ENCODE measurements at regions not wholly inside any gene's neighbourhood (a gene's known extent, or its start where the extent isn't known, plus 50 kb on each side); places are given as distances from the start of the nearest gene placed in this dataset.

DNA sequence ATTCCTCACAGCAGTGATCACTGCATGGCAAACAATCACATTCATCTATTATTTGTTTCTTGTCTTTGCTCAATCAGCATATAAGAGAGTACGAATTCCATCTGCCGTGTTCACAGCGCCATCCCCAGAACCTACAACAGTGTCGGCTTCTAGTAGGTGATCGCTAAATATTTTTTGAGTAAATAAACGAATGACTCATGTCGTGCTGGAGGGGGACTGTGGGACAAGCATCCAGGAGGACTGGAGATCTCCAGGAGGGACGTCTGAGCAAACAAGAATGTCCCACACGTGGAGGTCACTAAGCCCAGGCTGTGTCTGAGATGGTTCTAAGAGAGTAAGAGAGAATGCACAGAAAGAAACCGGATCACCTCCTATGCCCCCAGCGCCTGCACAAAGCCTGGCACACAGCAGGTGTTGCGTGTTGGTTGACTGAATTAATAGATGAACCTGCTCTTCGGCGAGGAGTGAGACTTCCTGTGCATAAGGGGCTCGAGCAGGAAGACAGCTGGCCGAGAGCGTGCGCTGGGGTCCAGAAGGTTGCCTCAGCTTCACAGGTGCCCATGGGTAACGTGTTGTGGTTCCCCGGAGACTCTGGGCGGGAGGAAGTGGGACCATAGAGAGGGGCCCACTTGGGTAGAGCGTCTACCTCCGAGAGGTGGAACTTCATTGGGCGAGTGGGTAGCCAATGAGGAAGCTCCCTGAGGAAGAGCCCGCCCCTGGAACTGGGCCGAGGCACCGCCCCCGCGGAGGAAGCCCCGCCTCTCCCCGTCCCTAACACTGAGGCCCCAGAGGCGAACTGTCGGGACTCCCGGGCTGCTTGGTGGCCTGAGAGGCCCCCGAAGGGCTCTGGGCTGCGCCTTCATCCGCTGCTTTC is 193.0 kb downstream of the MELK start:
- H3K4me1 ChIP-seq (ENCODE audit: control insufficient read depth, insufficient read depth, low read length), result no peaks in the 10 kb centered on the region
- no peak overlapping the region for H3K27ac ChIP-seq (ENCODE audit: low read length)
- intact Hi-C loops (cut with micrococcal nuclease; ENCODE audit: unreplicated experiment) (no loop called here), in situ Hi-C loops (cut with HindIII; ENCODE audit: low pct_unique_long_range_greater_than_20kb, low sequenced_read_pairs) (no loop called here)
- no peaks in the 10 kb centered on the region for H3K9me3 ChIP-seq (ENCODE audit: control insufficient read depth, insufficient read depth, low read depth, low read length)
- no TSS peak for BruUV-seq (replicated peaks)
- no peak for TF ChIP-seq TCF7L2 (IDR thresholded peaks at IDR 0.05; ENCODE audit: low read depth, low read length)
- no peak for TF ChIP-seq CTCF (IDR thresholded peaks at IDR 0.05)
- no peak for TF ChIP-seq POLR2AphosphoS5 (IDR thresholded peaks at IDR 0.05; ENCODE audit: low read depth, low read length)
- TF ChIP-seq SIN3A (IDR thresholded peaks at IDR 0.05; ENCODE audit: borderline replicate concordance, insufficient read depth, low read depth, low read length), result no peak
- TF ChIP-seq, protein P1, sequence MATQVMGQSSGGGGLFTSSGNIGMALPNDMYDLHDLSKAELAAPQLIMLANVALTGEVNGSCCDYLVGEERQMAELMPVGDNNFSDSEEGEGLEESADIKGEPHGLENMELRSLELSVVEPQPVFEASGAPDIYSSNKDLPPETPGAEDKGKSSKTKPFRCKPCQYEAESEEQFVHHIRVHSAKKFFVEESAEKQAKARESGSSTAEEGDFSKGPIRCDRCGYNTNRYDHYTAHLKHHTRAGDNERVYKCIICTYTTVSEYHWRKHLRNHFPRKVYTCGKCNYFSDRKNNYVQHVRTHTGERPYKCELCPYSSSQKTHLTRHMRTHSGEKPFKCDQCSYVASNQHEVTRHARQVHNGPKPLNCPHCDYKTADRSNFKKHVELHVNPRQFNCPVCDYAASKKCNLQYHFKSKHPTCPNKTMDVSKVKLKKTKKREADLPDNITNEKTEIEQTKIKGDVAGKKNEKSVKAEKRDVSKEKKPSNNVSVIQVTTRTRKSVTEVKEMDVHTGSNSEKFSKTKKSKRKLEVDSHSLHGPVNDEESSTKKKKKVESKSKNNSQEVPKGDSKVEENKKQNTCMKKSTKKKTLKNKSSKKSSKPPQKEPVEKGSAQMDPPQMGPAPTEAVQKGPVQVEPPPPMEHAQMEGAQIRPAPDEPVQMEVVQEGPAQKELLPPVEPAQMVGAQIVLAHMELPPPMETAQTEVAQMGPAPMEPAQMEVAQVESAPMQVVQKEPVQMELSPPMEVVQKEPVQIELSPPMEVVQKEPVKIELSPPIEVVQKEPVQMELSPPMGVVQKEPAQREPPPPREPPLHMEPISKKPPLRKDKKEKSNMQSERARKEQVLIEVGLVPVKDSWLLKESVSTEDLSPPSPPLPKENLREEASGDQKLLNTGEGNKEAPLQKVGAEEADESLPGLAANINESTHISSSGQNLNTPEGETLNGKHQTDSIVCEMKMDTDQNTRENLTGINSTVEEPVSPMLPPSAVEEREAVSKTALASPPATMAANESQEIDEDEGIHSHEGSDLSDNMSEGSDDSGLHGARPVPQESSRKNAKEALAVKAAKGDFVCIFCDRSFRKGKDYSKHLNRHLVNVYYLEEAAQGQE (IDR thresholded peaks at IDR 0.05; ENCODE audit: insufficient read depth in 1 of 2, low read depth in 2 of 2, low read length in 1 of 2), result no peak
- ChIA-PET POLR2A (no interaction called here), CTCF (interaction anchor here (0.7 kb wide), 1 partner anchor 133 kb away, joined by 3 read pairs; no protein-coding TSS in a partner anchor)
- DNase-seq (ENCODE audit: low read depth, low spot score), result no peak
- ATAC-seq, result peak; percentile 33
- H3K27me3 ChIP-seq (ENCODE audit: control insufficient read depth, insufficient read depth, low read length), result peaks cover 26% of the 10 kb centered on the region
- peak overlapping the region in 1 of 2 experiments; percentile 15; a peak in 1 of 4 replicates for H3K4me3 ChIP-seq (ENCODE audit: low read depth in 2 of 2, low read length in 2 of 2)
- no peaks in the 10 kb centered on the region for H3K36me3 ChIP-seq (ENCODE audit: control insufficient read depth, insufficient read depth, low read length)

DNA sequence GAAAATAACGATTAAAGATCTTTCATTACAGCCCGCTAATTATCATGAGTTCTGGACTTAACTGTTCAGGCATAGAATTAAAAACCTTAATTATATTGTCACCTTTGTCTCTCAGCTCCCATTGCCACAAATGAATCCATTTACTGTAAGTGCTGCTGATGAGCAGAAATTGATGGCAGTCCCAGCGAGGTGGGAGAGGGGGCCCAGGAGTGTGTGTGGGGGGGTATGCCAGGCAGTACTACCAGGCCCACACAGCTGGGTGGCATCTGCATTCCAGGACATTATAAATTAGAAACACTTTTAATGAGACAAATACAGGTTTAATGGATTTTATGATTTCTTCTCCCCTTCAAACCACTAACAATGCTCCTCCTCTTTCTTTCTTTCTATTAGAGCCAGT is 196.0 kb downstream of the MELK start:
- Histone ChIP-seq H3K27ac (ENCODE audit: low read length) (no peak overlapping the region), H3K9me3 (ENCODE audit: control insufficient read depth, insufficient read depth, low read depth, low read length) (no peaks in the 10 kb centered on the region), H3K27me3 (ENCODE audit: control insufficient read depth, insufficient read depth, low read length) (peaks cover 53% of the 10 kb centered on the region), H3K4me3 (ENCODE audit: low read depth in 2 of 2, low read length in 2 of 2) (no peak overlapping the region), H3K36me3 (ENCODE audit: control insufficient read depth, insufficient read depth, low read length) (no peaks in the 10 kb centered on the region), H3K4me1 (ENCODE audit: control insufficient read depth, insufficient read depth, low read length) (no peaks in the 10 kb centered on the region)
- no TSS peak for BruUV-seq (replicated peaks)
- no peak for DNase-seq (ENCODE audit: low read depth, low spot score)
- TF ChIP-seq POLR2AphosphoS5 (IDR thresholded peaks at IDR 0.05; ENCODE audit: low read depth, low read length) (no peak), SIN3A (IDR thresholded peaks at IDR 0.05; ENCODE audit: borderline replicate concordance, insufficient read depth, low read depth, low read length) (no peak), TCF7L2 (IDR thresholded peaks at IDR 0.05; ENCODE audit: low read depth, low read length) (no peak), CTCF (IDR thresholded peaks at IDR 0.05) (no peak)
- TF ChIP-seq, protein P1 (IDR thresholded peaks at IDR 0.05; ENCODE audit: insufficient read depth in 1 of 2, low read depth in 2 of 2, low read length in 1 of 2), result no peak
- in situ Hi-C loops (cut with HindIII; ENCODE audit: low pct_unique_long_range_greater_than_20kb, low sequenced_read_pairs) (no loop called here), intact Hi-C loops (cut with micrococcal nuclease; ENCODE audit: unreplicated experiment) (no loop called here)
- ATAC-seq, result no peak
- POLR2A ChIA-PET, result no interaction called here
- CTCF ChIA-PET, result no interaction called here
